Stomach (tissue), 4 donors: ENCODE measurements at regions not wholly inside any gene's neighbourhood (a gene's known extent, or its start where the extent isn't known, plus 50 kb on each side); places are given as distances from the start of the nearest gene placed in this dataset.

ENCODE experiments used
- POLR2A ChIP-seq, 4 donors: fragments of 450-650 bp; IDR thresholded peaks; one replicate each; pipeline ENCODE4 v1.6.1; 2016; ENCODE audit warnings: antibody characterized with exemption in 4 of 4, control low read depth in 2 of 4, mild to moderate bottlenecking in 1 of 4, moderate library complexity in 1 of 4
- TF ChIP-seq, protein P1 (sequence below), 7 experiments: fragments of 450-650 bp in 4 of 7; fragments of 200-600 bp in 3 of 7; sonication (generic) in 3 of 7; IDR thresholded peaks; one replicate each; pipeline ENCODE4 v1.5.1; 2016 to 2019; ENCODE audit warnings: antibody characterized with exemption in 7 of 7, control low read depth in 2 of 7, mild to moderate bottlenecking in 1 of 7

DNA sequence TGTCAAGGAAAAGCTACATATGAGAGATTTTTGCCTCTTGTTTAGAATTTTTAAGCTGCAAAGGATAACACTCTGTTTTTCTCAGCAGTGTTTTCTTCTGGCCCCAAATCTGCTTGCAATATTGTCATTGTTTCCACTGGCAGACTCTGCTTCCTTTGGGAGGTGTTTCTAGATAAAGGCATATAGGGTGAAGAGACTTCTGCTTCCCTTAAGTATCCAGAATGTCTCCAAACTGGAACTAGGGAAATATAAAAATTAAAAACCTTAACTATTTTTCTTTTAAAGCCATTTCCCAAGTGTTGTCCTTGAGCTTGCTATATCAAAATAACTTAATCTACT, 225.8 kb downstream of the CGGBP1 start:
- TF ChIP-seq, protein P1, sequence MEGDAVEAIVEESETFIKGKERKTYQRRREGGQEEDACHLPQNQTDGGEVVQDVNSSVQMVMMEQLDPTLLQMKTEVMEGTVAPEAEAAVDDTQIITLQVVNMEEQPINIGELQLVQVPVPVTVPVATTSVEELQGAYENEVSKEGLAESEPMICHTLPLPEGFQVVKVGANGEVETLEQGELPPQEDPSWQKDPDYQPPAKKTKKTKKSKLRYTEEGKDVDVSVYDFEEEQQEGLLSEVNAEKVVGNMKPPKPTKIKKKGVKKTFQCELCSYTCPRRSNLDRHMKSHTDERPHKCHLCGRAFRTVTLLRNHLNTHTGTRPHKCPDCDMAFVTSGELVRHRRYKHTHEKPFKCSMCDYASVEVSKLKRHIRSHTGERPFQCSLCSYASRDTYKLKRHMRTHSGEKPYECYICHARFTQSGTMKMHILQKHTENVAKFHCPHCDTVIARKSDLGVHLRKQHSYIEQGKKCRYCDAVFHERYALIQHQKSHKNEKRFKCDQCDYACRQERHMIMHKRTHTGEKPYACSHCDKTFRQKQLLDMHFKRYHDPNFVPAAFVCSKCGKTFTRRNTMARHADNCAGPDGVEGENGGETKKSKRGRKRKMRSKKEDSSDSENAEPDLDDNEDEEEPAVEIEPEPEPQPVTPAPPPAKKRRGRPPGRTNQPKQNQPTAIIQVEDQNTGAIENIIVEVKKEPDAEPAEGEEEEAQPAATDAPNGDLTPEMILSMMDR (IDR thresholded peaks at IDR 0.05), result no peak
- TF ChIP-seq POLR2A (IDR thresholded peaks at IDR 0.05), result no peak
